Brain microvascular endothelial cell (primary cell): ENCODE measurements at regions not wholly inside any gene's neighbourhood (a gene's known extent, or its start where the extent isn't known, plus 50 kb on each side); places are given as distances from the start of the nearest gene placed in this dataset.

Experiments used
- DNase-seq: peaks from one replicate; pipeline ENCODE4 v3.0.0-alpha.2; 2020
- H3K27ac ChIP-seq: fragments of 250-450 bp; sonication (Bioruptor Pico); 2 replicates; pipeline ENCODE4 v1.5.1; 2020; ENCODE audit warnings: mild to moderate bottlenecking, moderate library complexity
- H3K27me3 ChIP-seq: fragments of 250-450 bp; sonication (Bioruptor Pico); replicated peaks from 2 replicates; pipeline ENCODE4 v1.5.1; 2020; ENCODE audit warnings: mild to moderate bottlenecking
- H3K36me3 ChIP-seq: fragments of 250-450 bp; sonication (Bioruptor Pico); replicated peaks from 2 replicates; pipeline ENCODE4 v1.5.1; 2020; ENCODE audit warnings: mild to moderate bottlenecking
- H3K4me3 ChIP-seq: 2 replicates; pipeline ENCODE4 v1.5.1; 2011; ENCODE audit warnings: low read depth, mild to moderate bottlenecking, control low read depth, low read length, moderate library complexity
- in situ Hi-C: cut with HindIII; loops from 2 replicates; pipeline ENCODE4 v1.10.0; 2017; ENCODE audit warnings: low sequenced_read_pairs, low pct_ligation_motif_present
- TF ChIP-seq, protein P1 (sequence below): IDR thresholded peaks from 2 replicates; pipeline ENCODE4 v1.5.1; 2011; ENCODE audit warnings: low read depth, mild to moderate bottlenecking, moderate library complexity, low read length, control low read depth, inconsistent platforms; ENCODE audit errors: missing control alignments

GRCh38 chr3:94249491-94250079, 186.7 kb downstream of the NSUN3 start:
- in situ Hi-C loops, result no loop called here
- TF ChIP-seq, protein P1, sequence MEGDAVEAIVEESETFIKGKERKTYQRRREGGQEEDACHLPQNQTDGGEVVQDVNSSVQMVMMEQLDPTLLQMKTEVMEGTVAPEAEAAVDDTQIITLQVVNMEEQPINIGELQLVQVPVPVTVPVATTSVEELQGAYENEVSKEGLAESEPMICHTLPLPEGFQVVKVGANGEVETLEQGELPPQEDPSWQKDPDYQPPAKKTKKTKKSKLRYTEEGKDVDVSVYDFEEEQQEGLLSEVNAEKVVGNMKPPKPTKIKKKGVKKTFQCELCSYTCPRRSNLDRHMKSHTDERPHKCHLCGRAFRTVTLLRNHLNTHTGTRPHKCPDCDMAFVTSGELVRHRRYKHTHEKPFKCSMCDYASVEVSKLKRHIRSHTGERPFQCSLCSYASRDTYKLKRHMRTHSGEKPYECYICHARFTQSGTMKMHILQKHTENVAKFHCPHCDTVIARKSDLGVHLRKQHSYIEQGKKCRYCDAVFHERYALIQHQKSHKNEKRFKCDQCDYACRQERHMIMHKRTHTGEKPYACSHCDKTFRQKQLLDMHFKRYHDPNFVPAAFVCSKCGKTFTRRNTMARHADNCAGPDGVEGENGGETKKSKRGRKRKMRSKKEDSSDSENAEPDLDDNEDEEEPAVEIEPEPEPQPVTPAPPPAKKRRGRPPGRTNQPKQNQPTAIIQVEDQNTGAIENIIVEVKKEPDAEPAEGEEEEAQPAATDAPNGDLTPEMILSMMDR, result peak; percentile 88
- Histone ChIP-seq H3K36me3 (no peaks in the 10 kb centered on the region), H3K4me3 (no peak overlapping the region), H3K27ac (no peak overlapping the region), H3K27me3 (no peaks in the 10 kb centered on the region)
- DNase-seq, result peak; percentile 63

DNA sequence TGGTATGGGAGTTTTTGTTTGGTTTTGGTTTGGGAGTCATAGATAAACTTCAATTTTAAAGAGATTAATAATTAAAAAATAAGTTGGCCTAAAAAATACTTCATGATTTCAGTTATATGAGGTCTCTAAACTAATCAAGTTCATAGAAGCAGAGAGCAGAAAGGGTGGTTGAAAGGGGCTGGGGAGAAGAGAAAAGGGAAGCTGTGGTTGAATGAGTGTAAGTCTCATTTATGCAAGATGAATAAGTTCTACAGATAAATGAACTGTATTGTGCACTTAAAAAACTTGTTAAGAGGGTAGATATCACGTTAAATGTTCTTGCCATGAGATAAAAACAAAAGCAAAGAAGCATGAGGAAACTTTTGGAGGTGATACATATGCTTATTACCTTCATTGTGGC, 188.7 kb downstream of the NSUN3 start:
- no peak for DNase-seq
- no peak overlapping the region for H3K4me3 ChIP-seq
- in situ Hi-C loops, result no loop called here
- no peak overlapping the region for H3K27ac ChIP-seq
- TF ChIP-seq, protein P1, result no peak
- no peaks in the 10 kb centered on the region for H3K27me3 ChIP-seq
- H3K36me3 ChIP-seq, result no peaks in the 10 kb centered on the region

DNA sequence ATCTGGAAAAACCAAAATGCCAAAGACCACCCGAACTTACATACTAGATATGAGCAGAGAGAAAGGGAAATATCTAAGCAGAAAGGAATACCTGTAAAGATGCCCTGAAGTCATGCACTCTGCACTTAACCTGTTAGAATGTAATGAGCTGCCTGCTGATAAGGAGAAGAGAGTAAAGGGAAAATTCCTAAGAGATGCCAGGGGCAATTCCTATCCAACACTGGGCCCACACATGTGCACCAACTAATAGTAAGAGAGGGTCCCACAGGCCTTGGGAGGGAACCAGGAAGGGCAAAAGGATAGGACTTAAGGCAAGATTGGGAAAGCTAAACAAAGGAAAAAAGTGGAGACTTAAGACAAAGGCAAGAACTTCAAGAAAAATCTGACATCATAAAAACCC, 189.5 kb downstream of the NSUN3 start:
- Histone ChIP-seq H3K36me3 (no peaks in the 10 kb centered on the region), H3K27ac (no peak overlapping the region), H3K27me3 (no peaks in the 10 kb centered on the region), H3K4me3 (no peak overlapping the region)
- DNase-seq, result no peak
- in situ Hi-C loops, result no loop called here
- TF ChIP-seq, protein P1, result no peak

- H3K27ac ChIP-seq, result no peak overlapping the region
- no peak for DNase-seq
- in situ Hi-C loops, result no loop called here
- H3K36me3 ChIP-seq, result no peaks in the 10 kb centered on the region
- H3K27me3 ChIP-seq, result no peaks in the 10 kb centered on the region
- H3K4me3 ChIP-seq, result no peak overlapping the region
- TF ChIP-seq, protein P1, result no peak
Measured at GRCh38 chr3:94256888-94257813, 194.3 kb downstream of the NSUN3 start.

DNA sequence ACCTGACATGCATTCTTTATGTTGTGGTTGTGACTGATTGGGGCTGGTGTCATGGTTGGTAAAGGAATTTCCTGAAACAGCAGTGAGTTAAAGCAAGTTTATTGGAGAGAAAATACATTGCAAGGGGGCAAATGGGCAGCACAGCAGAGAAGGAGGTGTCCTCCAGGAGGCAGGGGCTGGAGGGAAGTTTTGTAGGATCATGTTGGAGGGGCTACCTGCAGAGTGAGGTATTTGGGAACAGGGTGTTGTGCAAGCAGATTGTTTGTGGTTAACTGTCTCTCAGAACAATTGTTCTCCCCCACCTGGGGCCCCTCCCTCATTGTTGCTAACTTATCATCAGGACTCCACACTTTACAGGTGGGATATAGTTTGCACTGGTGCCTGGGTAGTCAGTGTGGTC, 196.0 kb downstream of the NSUN3 start:
- no peaks in the 10 kb centered on the region for H3K27me3 ChIP-seq
- in situ Hi-C loops, result no loop called here
- TF ChIP-seq, protein P1, result no peak

More for the DNA sequence above, 196.0 kb downstream of the NSUN3 start:
- no peak for DNase-seq
- Histone ChIP-seq H3K27ac (no peak overlapping the region), H3K36me3 (no peaks in the 10 kb centered on the region), H3K4me3 (no peak overlapping the region)
